ENCODE measurements at regions not wholly inside any gene's neighbourhood (a gene's known extent, or its start where the extent isn't known, plus 50 kb on each side); places are given as distances from the start of the nearest gene placed in this dataset.
"Not testable (repeated sequence)": the region's sequence is repeated elsewhere in the genome, so short reads cannot be mapped to it uniquely, and the experiment has no call there.

DNA sequence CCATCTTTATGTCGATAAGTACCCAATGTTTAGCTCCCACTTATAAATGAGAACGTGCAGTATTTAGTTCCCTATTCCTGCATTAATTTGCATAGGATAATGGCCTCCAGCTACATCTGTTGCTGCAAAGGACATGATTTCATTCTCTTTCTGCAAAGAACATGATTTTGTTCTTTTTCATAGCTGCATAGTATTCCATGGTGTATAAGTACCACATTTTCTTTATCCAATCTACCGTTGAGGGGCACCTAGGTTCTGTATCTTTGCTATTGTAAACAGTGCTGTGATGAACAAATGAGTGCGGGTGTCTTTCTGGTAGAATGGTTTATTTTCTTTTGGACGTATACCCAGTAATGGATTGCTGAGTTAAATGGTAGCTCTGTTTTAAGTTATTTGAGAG lies 63.0 kb downstream of the HLX start:
- DNase-seq (ENCODE audit: insufficient read length, low spot score) (no peak), FAIRE-seq (no peak)
- no peak for TF ChIP-seq POLR2A (IDR thresholded peaks at IDR 0.05; ENCODE audit: low read depth, low read length)

DNA sequence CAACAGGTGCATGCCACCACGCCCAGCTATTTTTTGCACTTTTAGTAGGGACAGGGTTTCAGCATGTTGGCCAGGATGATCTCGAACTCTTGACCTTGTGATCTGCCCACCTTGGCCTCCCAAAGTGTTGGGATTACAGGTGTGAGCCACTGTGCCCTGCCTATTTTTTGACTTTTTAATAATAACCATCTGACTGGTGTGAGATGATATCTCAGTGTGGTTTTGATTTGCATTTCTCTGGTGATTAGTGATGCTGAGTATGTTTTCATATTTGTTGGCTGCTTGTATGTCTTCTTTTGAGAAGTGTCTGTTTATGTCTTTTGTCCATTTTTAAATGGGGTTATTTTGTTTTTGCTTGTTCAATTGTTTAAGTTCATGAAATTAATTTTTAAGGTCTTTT lies 63.7 kb downstream of the HLX start:
- not testable (repeated sequence) for FAIRE-seq; DNase-seq (ENCODE audit: insufficient read length, low spot score)

DNA sequence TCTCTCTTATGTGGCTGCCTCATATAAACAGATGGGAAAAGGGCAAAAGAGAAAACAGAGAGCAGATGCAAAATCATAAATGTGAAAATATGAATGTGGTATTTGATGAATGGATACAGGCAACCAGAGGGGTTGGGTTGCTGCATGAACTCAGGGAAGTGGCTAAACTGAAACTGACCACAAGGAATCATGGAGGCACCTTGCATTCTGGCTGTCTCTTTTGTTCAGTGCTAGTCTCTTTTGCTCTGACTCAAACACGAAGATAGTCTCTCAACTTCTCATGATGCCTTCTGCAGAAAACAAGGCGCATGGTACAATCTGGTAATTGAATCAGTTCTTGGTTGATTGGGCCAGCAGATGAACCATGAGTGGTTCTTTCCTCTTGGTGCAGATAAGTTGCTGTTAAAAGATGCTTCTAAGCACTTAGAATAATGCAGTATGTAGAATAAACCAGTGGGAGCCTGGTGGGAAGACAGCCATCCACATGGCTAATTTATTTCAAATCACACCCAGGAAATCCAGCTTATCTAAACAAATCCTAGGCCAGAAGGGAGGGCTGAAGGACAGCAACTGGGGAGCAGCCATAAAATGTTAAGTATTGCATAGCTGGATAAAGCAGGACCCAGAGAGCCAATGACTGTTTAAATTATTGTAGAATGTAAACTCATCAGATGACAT lies 64.2 kb downstream of the HLX start:
- FAIRE-seq (no peak), DNase-seq (ENCODE audit: insufficient read length, low spot score) (no peak)
- TF ChIP-seq POLR2A (IDR thresholded peaks at IDR 0.05; ENCODE audit: low read depth, low read length), result no peak

DNA sequence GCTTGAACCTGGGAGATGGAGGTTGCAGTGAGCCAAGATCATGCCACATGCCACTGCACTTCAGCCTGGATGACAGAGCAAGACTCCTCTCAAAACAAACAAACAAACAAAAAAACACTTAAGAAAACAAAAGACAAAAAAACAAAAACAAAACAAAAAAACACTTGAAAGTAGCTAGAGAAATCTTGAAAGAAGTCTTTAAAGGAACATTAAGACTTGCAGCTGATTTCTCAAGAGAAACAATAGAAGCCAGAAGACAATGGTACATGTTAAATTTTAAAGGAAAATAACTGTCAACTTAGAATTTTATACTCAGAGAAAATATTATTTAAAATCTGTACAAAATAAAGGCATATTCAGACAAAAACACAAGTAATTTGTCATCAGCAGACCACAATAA lies 71.3 kb downstream of the HLX start:
- TF ChIP-seq POLR2A (IDR thresholded peaks at IDR 0.05; ENCODE audit: low read depth, low read length), result no peak
- DNase-seq (ENCODE audit: insufficient read length, low spot score) (no peak), FAIRE-seq (no peak)

DNA sequence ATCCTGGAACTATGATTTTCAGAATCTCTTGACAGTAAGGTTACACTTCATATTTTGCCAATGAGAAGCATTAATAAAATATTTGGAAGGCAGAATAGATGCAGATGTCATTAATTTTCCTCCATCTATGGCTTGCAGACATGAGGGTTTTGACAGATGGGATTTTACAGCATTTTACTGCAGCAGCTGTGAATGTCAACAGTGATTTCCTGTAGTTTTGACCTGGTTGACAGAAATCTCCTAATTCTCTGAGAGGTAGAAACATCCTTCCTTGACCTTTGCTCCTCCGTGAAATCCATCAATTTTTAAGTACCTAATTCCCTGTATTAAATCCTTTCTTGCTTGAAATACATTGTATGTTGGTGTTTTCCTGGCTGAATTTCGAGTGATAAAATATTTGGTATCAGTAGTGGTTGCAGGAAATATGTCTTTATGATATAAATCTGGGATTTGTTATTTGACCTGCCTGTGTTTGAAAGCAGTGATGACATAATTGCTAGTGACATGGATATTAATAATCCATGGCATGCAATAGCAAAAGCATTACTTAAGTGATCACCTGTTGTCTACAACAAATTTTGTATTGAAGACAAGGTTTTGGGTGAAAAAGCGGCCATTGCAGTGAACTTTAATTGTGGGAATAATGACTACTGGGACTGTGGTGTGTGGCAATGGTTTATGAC lies 73.9 kb downstream of the HLX start:
- FAIRE-seq, result no peak
- DNase-seq (ENCODE audit: insufficient read length, low spot score), result no peak

DNA sequence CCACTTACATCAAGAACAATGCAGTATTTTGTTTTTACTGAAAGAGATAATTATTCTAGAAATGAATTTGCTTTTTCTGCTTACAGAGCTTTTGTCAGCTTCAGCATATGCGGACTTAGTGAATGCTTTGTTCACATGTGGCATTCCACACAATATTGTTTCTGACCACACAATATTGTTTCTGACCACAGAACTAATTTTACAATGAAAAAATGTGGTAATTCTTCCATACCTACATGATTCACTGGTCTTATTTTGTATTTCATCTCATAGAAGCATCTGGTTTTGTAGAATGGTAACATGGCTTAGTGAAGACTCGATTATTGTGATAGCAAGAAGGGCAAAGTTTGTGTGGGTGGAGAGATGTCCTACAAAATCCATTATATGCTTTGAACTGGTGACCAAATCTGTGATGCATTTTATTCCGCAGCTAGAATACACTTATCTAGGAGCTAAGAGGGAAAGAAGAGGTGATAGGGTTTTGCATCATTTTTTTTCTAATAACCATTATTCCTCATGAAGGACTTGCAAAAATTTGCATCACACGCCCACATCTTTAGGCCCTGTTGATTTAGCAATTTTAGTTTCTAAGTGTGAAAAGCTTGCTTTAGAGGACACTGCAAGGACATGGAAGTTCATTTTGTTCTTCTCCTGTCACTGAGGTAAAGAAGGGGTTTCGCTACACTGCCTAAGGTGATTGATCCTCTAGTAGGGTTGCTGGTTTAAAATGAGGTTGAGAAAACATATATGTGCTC lies 75.3 kb downstream of the HLX start:
- FAIRE-seq, result no peak
- no peak for TF ChIP-seq POLR2A (IDR thresholded peaks at IDR 0.05; ENCODE audit: low read depth, low read length)
- no peak for DNase-seq (ENCODE audit: insufficient read length, low spot score)

More for the DNA sequence above, 73.9 kb downstream of the HLX start:
- no peak for TF ChIP-seq POLR2A (IDR thresholded peaks at IDR 0.05; ENCODE audit: low read depth, low read length)

DNA sequence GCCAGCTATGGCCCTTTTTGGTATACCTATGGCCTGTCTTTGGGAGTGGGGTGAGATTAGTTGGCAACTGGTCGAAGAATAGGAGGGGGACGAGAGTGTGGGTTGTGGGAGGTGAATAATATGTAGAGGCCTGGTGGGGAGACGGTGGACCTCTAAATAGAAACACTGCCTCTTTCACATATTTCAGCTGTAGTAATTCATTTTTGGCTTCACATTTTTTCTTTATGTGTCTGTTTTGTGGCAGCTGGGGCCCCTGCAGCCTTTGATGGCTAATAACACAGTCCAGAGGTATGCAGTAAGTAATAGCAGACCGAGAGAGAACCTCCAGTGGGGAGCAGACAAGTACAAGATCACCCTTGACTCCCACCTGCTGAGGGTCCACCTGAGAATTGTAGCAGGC lies 75.9 kb downstream of the HLX start:
- DNase-seq (ENCODE audit: insufficient read length, low spot score) (no peak), FAIRE-seq (no peak)
- no peak for TF ChIP-seq POLR2A (IDR thresholded peaks at IDR 0.05; ENCODE audit: low read depth, low read length)

DNA sequence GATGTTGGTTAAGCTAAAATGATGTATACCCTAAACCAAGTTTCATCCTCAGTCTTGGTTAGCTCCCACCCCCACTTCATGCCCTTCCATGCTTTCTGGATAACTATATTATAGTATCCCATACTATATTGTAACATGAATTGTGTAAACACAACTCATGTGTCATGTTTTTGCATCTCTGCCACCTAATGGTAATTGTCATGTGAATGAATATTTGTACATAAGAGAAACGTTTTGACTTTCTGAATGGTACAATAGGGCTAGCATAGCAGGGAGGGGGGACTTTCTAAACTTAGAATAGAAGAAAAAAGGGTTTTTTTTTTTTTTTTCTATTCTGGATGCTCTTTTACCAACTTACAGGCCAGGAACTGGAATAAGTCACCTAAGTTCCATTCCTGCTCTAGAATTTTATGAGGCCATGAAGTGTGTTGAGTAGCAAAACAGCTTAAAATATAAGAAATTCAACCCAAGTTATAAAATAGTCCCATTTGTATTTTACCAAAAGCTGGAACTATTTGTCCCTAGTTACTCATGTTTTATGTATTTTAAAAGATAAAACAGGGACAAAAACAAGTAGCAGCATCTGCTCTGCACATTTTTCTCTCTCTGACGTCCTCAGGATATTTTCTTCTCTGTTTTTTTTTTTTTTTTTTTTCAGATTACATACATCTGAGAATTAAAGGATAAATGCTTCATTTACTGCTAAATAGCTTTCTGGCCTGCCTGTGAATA lies 77.4 kb downstream of the HLX start:
- FAIRE-seq (no peak), DNase-seq (ENCODE audit: insufficient read length, low spot score) (no peak)
- no peak for TF ChIP-seq POLR2A (IDR thresholded peaks at IDR 0.05; ENCODE audit: low read depth, low read length)

DNA sequence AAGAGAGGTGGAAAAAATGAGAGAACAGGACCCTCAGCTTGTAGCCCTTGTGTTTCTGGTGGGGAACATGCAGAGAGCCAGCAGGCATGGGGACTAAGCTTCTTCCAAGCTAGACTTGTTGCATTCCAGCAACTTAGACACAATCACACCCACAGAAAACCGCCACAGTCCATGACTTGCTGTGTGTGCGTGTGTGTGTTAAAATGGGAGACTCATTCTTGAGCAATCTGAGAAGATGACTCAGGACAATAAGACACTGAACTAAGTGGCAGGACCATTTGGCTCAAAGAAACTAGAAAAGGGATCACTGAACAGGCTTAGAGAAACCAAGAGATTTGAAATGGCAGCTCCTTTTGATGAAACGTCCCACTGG lies 78.0 kb downstream of the HLX start:
- DNase-seq (ENCODE audit: insufficient read length, low spot score), result peak; percentile 7
- TF ChIP-seq POLR2A (IDR thresholded peaks at IDR 0.05; ENCODE audit: low read depth, low read length), result no peak
- peak; percentile 88 for FAIRE-seq

DNA sequence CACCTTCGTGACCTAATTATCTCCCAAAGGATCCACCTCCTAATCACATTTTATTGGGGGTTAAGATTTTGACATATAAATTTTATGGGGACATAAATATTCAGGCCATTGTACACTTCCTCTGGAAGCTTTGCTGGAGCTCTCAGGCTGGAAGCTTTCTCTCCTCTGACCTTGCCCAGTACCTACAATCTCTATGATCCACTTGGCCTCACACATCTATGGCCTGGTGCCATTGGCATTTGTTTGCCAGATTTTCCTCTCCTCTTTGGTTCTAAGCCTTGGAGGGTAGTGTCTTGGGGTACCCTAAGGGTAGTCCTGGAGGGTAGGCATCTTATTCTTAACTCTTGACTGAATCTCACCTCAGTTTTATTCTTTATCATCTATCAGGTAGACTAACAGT lies 79.0 kb downstream of the HLX start:
- FAIRE-seq (no peak), DNase-seq (ENCODE audit: insufficient read length, low spot score) (no peak)
- no peak for TF ChIP-seq POLR2A (IDR thresholded peaks at IDR 0.05; ENCODE audit: low read depth, low read length)

DNA sequence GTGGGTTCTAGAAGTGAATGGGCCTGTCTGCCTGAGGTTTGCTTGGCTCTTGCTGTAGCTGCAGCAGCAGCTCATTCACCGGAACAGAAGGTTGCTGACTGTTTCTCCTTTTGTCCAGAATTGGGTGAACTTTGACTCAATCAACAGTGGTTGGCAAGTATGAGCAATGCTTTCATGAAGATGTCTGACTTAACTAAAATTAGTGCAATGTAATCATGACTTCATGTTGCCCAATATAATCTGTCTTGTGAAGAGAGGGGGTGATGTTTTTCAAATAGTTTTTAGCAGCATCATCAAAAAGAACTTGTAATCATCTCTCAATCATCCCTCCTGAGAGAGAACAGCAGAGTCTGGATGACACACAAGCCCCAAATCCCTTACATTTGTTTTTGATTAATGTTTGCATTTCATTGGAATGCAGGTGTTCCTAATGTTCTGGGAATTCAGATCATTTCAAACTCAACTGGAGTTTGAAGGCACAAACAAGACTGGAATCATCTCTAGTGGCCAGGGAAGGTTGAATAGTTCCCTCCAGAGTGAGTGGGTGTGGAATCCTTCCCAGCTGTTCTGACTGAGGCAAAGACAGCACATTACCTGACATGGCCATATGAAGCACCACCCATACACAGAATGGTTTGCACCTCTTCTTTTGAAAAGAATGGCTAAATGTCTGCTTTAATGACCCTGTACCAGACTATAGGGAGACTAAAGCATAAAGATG lies 82.9 kb downstream of the HLX start:
- FAIRE-seq (peak; percentile 20), DNase-seq (ENCODE audit: insufficient read length, low spot score) (peak; percentile 9)
- no peak for TF ChIP-seq POLR2A (IDR thresholded peaks at IDR 0.05; ENCODE audit: low read depth, low read length)

DNA sequence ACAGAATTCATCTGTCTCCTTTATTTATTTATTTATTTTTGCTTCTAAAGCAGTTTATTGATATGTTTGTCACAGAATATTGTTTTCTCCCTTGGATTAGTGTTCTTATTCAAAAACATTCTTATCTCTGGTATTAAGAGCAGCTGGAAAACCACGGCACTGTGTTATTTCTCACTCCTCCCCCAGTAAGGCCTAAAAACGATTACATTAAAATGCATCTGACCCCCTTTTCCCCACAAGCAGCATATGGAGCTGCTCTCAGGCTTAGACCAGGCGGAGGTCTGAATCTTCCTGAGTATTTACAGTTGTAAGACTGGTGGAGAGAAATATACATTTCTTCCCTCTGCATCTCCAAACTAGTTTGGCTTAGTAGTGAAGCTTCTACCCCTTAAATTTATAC lies 86.8 kb downstream of the HLX start:
- no peak for TF ChIP-seq POLR2A (IDR thresholded peaks at IDR 0.05; ENCODE audit: low read depth, low read length)
- FAIRE-seq, result no peak
- no peak for DNase-seq (ENCODE audit: insufficient read length, low spot score)

DNA sequence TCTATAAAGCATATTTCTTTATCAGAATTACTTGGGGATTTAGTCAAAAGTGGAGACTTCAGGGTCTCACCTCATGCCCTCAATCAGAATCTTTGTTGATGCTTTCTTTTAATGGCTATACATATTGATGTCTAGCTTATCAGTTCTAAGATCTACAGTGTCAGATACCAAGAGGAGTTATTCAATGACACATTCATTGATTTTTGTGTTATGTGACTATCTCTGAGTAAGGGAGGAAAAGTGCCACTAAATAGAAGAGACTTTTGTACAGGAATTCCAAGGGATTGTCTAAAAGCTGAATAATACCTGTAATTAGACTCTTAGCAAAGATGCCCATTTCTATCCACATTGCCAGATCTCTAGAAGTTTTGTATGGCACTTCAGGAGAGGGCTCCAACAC lies 87.2 kb downstream of the HLX start:
- DNase-seq (ENCODE audit: insufficient read length, low spot score) (no peak), FAIRE-seq (no peak)
- TF ChIP-seq POLR2A (IDR thresholded peaks at IDR 0.05; ENCODE audit: low read depth, low read length), result no peak

Data from H54 (cell line).